ENCODE measurements at regions not wholly inside any gene's neighbourhood (a gene's known extent, or its start where the extent isn't known, plus 50 kb on each side); places are given as distances from the start of the nearest gene placed in this dataset.

GRCh38 chr2:45273412-45274249, 264.4 kb upstream of the SIX2 start:
- peak; percentile 16 for DNase-seq

- no peak for DNase-seq
These were observed 263.5 kb upstream of the SIX2 start for GRCh38 chr2:45272549-45273265.

- no peak for DNase-seq
These were observed 260.0 kb upstream of the SIX2 start for GRCh38 chr2:45269149-45269793.

DNA sequence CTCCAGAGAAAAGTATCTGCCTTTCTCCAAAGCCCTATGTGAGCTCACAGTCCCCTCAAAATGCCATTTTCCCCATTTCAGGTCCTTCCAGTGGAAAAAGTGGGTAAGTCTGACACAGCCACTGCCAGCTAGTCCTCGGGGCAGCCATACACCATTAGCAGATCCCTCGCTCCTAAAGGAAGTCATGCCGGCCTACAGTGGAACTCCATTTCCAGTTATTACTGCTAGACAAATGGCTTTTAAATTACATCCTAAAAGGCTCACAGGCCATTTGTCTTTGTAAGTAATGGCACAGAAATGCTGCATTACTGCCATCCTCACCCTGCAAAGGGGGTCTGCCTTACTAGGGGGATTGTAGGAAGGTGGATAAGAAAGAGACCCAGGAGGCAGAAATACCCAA, 259.4 kb upstream of the SIX2 start:
- DNase-seq = no peak

DNA sequence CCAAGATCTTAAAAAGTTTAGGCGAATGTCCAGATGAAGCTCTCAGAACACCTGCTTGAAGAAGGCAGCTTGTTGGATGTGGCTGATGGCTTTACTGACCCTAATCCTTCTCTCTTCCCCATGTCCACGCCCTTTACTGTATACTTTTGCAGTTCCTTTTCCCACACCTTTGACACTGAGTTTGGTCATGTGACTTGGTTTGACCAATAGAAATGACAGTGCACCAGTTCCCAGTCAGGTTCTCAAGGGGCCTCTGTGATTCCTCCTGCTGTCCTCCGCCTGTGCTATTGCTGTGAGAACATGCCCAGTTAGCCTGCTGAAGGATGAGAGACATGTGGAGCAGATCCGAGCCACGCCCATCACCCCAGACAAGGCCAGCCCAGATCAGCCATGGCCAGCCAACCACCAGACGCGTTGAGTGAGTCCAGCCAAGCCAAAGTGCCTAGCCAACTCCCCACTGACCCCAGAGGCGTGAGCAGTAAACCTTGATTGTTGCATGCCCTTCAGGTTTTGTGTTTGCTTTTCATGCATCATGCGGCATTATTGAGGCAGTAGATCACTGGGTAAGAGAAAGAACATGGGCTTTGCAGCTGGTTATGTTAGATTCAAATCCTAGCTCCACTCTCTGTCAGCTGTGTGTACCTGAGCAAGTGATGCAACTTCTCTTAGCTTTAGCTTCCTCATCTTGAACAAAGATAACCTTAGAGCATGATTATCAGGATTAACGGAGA, 258.0 kb upstream of the SIX2 start:
- DNase-seq = no peak

- DNase-seq = no peak
These were observed 256.1 kb upstream of the SIX2 start for GRCh38 chr2:45265336-45265735.

DNA sequence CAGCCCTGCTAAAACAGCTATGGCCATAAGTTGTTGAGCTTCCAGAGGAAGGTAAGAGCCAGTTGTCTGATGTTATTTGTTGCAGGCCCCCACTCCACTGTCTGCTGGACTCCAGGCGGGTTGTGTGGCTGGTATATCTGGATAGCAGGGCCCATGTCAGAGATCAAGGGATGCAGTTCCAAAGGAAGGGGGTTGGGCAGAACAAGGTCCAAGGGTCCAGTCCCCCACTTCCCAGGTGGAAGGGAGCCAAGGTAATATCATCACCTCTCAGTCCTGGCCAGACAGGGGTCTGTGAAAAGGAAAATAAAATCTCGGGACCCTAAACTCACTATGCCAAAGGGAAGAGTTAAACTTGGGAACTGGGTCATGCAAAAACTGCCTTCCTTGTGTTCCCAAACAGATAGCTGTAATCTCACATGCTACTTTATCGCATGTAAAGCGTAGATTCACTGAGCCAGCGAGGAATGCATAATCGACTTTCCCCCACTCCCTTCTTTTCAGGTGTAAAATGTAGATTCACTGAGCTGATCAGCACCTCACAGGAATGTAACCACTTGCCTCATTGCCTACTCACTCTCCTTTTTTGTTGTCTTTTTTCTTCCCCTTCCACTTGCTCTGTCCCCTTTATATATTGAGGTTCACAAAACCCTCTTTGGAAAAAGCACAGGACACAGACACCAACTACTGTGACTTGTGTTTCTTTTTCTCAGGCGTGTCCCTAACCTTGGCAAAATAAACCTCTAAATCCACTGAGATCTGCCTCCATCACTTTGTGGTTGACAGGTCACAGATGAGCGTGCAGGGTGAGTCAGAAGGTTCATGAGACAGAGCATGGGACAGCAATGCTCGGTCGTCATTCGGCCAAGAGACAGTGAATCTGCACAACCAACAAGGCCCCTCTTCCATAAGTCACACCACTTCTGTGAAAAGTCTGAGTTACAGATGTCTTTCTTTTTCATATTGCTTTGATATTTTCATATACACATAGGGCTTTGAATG, 255.3 kb upstream of the SIX2 start:
- DNase-seq = no peak

DNA sequence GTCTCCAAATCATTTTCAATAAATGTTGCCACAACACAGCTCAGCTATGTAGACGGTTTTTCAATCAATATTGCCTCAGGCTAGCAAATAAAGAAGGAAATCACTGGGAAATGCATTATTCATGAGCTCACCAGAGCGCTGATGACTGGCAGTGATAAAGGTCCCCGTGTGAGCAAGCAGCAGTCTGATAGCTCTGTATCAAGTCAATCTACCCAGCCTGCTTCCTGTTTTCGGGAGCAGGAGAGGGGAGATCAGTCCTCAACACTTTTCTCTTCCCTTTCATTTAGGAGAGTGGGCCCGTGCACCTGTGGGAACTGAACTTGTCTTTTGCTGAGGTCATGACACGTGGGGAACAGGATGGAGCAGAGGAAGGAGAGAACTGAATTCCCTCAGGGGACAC, 253.9 kb upstream of the SIX2 start:
- no peak for DNase-seq

- no peak for DNase-seq
These were observed 252.5 kb upstream of the SIX2 start for GRCh38 chr2:45261746-45262145.

- DNase-seq = no peak
These were observed 251.7 kb upstream of the SIX2 start for GRCh38 chr2:45260946-45261345.

GRCh38 chr2:45259547-45260160, 250.4 kb upstream of the SIX2 start:
- no peak for DNase-seq

DNA sequence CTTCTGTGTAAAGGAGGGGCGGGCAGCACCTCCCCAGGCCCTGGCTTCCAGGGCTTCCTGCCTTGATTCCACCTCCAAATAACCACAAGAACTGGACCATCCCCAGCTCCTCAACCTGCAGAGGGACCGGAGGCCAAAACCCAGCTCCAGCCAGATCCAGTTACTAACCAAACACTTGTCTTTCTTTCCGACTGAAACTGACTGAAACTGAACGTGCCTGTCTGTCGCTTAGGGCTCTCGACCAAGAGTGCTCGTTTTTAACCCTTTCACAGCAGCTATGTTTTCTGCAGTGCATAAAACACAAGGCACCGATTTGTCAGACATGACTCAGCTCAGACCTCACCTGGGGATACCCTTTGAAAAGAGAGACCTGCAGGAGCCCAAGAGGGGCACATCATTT, 249.9 kb upstream of the SIX2 start:
- DNase-seq = no peak

GRCh38 chr2:45258311-45258710, 249.1 kb upstream of the SIX2 start:
- no peak for DNase-seq

DNA sequence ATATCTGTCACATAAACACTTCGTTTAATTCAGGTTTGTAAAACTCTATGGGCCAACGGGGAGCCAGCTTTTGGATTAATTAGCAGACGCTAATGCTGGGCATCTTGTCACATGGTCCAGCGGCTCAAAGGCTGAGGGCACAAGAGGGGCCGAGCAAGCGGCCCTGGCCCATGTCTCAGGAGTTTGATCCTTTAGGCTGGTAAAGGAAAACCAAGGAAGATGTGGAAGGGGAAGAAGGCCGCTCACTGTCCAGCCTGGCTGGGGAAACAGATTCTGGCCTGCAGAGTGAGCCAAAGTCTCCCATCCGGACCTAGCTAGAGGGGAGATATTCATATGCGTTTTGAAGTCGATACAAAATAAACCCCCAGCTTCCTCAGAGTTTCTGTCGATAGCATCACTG, 248.6 kb upstream of the SIX2 start:
- no peak for DNase-seq

GRCh38 chr2:45256867-45257641, 247.8 kb upstream of the SIX2 start:
- DNase-seq = no peak

DNA sequence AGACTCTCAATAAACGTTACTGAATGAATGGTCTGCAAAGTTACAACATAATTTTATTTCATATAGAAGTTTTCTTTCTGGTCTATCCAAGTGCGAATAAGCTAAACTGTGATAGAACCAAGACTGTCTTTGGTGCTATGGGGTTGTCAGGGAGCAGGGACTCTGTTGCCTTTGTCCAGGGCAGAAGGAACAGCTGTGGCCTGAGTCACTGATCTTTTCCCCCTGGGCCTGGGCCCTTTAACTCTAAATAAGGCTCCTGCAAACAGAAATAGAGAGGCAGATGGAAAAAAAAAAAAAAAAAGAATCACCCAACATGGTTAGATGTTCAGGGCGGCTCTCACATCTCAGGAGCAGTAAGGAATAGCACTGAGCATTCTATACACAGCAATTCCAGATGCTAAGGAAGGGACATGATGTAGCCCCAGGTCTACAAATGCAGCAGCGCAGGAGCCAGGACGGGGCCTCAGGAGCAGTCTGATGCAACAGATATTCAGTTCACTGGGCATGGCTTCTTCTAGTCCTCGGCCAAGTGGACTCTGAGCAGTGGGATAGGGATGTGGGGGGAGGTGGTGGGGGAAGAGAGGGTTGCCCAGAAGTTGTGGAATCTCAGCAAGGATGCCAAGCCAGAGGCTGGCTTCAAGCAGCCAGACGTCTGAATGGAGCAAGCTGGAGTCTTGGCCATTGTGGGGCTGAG, 247.1 kb upstream of the SIX2 start:
- DNase-seq = no peak

GRCh38 chr2:45255563-45255962, 246.3 kb upstream of the SIX2 start:
- DNase-seq = no peak

- DNase-seq = no peak
These were observed 244.8 kb upstream of the SIX2 start for GRCh38 chr2:45254025-45254424.

DNA sequence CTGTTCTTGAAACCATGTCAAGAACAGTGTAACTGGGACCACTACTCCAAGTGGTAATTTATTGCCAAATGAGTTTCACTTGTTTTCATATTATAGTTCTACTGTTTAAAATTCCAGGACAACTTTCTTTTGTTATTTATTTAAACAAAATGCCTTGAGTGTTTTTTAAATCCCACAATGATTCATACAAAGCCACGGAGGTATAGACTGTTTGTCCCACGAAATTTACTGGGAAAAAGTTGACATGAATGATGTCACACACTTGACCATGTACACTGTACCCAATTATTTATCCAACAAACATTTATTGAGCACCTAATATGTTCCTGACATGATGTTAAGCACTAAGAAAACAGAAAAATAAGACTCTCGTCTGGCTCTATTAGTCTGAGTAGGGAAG, 243.9 kb upstream of the SIX2 start:
- DNase-seq = no peak

- DNase-seq = no peak
These were observed 240.9 kb upstream of the SIX2 start for GRCh38 chr2:45250176-45250575.
